SU-DHL-6 (cell line): ENCODE measurements at regions not wholly inside any gene's neighbourhood (a gene's known extent, or its start where the extent isn't known, plus 50 kb on each side); places are given as distances from the start of the nearest gene placed in this dataset.

Experiments used
- H2AFZ ChIP-seq: fragments of 200-600 bp; sonication (generic); 2 replicates; pipeline ENCODE4 v1.6.1; 2014; ENCODE audit warnings: low read depth, mild to moderate bottlenecking, moderate library complexity, mixed read lengths, antibody characterized with exemption, low read length; ENCODE audit not compliant: severe bottlenecking
- H3F3A ChIP-seq: fragments of 200-600 bp; shearing (Covaris generic); 2 replicates; pipeline ENCODE4 v1.6.0; 2016; ENCODE audit warnings: antibody characterized with exemption, mild to moderate bottlenecking; ENCODE audit not compliant: insufficient read depth
- H3K27ac ChIP-seq: fragments of 200-600 bp; sonication (generic); 2 replicates; pipeline ENCODE4 v1.5.1; 2016; ENCODE audit warnings: low read depth, mild to moderate bottlenecking, low read length, moderate library complexity, mixed read lengths
- H3K27me3 ChIP-seq: fragments of 200-600 bp; sonication (generic), shearing (Covaris generic); 2 replicates; pipeline ENCODE4 v1.6.0; 2014; ENCODE audit warnings: mild to moderate bottlenecking, low read length
- H3K36me3 ChIP-seq: fragments of 200-600 bp; sonication (generic); 2 replicates; pipeline ENCODE4 v1.6.1; 2014; ENCODE audit warnings: mild to moderate bottlenecking, low read length, mixed read lengths
- H3K4me2 ChIP-seq: fragments of 300-600, 200-600 bp; shearing (Covaris generic), sonication (generic); 2 replicates; pipeline ENCODE4 v1.6.0; 2014; ENCODE audit warnings: low read length, low read depth, mild to moderate bottlenecking; ENCODE audit not compliant: poor library complexity, severe bottlenecking
- H3K4me3 ChIP-seq: fragments of 200-600 bp; sonication (generic); 2 replicates; pipeline ENCODE4 v1.5.1; 2014; ENCODE audit warnings: antibody characterized with exemption, low read length, mild to moderate bottlenecking, mixed read lengths; ENCODE audit not compliant: insufficient read depth, poor library complexity, severe bottlenecking
- H3K79me2 ChIP-seq: fragments of 200-600 bp; sonication (generic); 2 replicates; pipeline ENCODE4 v1.6.1; 2014; ENCODE audit warnings: mild to moderate bottlenecking, low read length, moderate library complexity; ENCODE audit not compliant: insufficient read depth
- H3K9ac ChIP-seq: fragments of 200-600 bp; sonication (generic); 2 replicates; pipeline ENCODE4 v1.7.0; 2014; ENCODE audit warnings: mild to moderate bottlenecking, low read length
- H3K9me2 ChIP-seq: fragments of 200-600 bp; sonication (generic); replicated peaks from 2 replicates; pipeline ENCODE4 v1.6.1; 2014; ENCODE audit warnings: low read length; ENCODE audit not compliant: insufficient read depth
- H3K9me3 ChIP-seq: fragments of 200-600 bp; sonication (generic); 2 replicates; pipeline ENCODE4 v1.6.1; 2014; ENCODE audit warnings: low read length, mixed read lengths; ENCODE audit not compliant: insufficient read depth
- H4K20me1 ChIP-seq: fragments of 200-600 bp; sonication (generic); 2 replicates; pipeline ENCODE4 v1.6.1; 2014; ENCODE audit warnings: low read depth, mild to moderate bottlenecking, antibody characterized with exemption, low read length, moderate library complexity, mixed read lengths
- CTCF ChIP-seq: fragments of 200-600 bp; sonication (generic); IDR thresholded peaks from one replicate; pipeline ENCODE4 v1.5.1; 2017; ENCODE audit warnings: antibody characterized with exemption, mild to moderate bottlenecking, low read length, moderate library complexity; ENCODE audit not compliant: insufficient read depth, poor library complexity, severe bottlenecking
- EZH2phosphoT487 ChIP-seq: fragments of 200-600 bp; sonication (generic), shearing (Covaris generic); conservative IDR thresholded peaks from 2 replicates; pipeline ENCODE4 v1.6.1; 2018; ENCODE audit warnings: mild to moderate bottlenecking, antibody characterized with exemption, low read length, moderate library complexity, mixed read lengths

GRCh38 chr4:29908276-29908675 is 811.9 kb upstream of the PCDH7 start:
- Histone ChIP-seq H3K9me2 (no peaks in the 10 kb centered on the region), H2AFZ (peak overlapping the region; percentile 79), H3K4me3 (no peak overlapping the region), H4K20me1 (no peaks in the 10 kb centered on the region), H3K27me3 (no peaks in the 10 kb centered on the region), H3K9me3 (peaks cover 3% of the 10 kb centered on the region; the same call in 1 of the 2 replicates), H3K27ac (no peak overlapping the region), H3K36me3 (no peaks in the 10 kb centered on the region; the same call in 1 of the 2 replicates), H3K79me2 (no peaks in the 10 kb centered on the region), H3K9ac (no peak overlapping the region), H3F3A (no peaks in the 10 kb centered on the region), H3K4me2 (no peak overlapping the region)
- TF ChIP-seq CTCF, result no peak
- no peak for TF ChIP-seq EZH2phosphoT487

GRCh38 chr4:29927895-29928294 is 792.3 kb upstream of the PCDH7 start:
- Histone ChIP-seq H3K27me3 (no peaks in the 10 kb centered on the region), H3K27ac (no peak overlapping the region), H4K20me1 (no peaks in the 10 kb centered on the region), H3K9me2 (no peaks in the 10 kb centered on the region), H3K9me3 (no peaks in the 10 kb centered on the region), H3K4me2 (no peak overlapping the region), H3K4me3 (no peak overlapping the region), H3F3A (no peaks in the 10 kb centered on the region), H3K9ac (no peak overlapping the region), H3K36me3 (no peaks in the 10 kb centered on the region), H2AFZ (peak overlapping the region; percentile 9), H3K79me2 (no peaks in the 10 kb centered on the region)
- TF ChIP-seq CTCF, result no peak
- TF ChIP-seq EZH2phosphoT487, result no peak

GRCh38 chr4:29948451-29948850 is 771.7 kb upstream of the PCDH7 start:
- Histone ChIP-seq H3K9me3 (no peaks in the 10 kb centered on the region), H3K9ac (no peak overlapping the region), H3F3A (no peaks in the 10 kb centered on the region), H3K9me2 (no peaks in the 10 kb centered on the region), H2AFZ (peak overlapping the region; percentile 48), H3K4me3 (no peak overlapping the region), H3K4me2 (no peak overlapping the region), H3K27ac (no peak overlapping the region), H3K79me2 (no peaks in the 10 kb centered on the region), H3K27me3 (no peaks in the 10 kb centered on the region), H3K36me3 (no peaks in the 10 kb centered on the region), H4K20me1 (no peaks in the 10 kb centered on the region)
- TF ChIP-seq EZH2phosphoT487 (no peak), CTCF (no peak)
